Peyer's patch (tissue), 4 donors: ENCODE measurements at regions not wholly inside any gene's neighbourhood (a gene's known extent, or its start where the extent isn't known, plus 50 kb on each side); places are given as distances from the start of the nearest gene placed in this dataset.

ENCODE experiments used
- DNase-seq, 3 donors: peaks; one replicate each; pipeline ENCODE4 v3.0.0-alpha.2; 2017 to 2019
- H3K27ac ChIP-seq, 4 donors: fragments of 200-600 bp; sonication (generic); one replicate each; pipeline ENCODE4 v1.5.1; 2016 to 2019
- H3K27me3 ChIP-seq, 2 donors: fragments of 200-600 bp; sonication (generic); one replicate each; pipeline ENCODE4 v1.5.1; 2019
- H3K36me3 ChIP-seq, 3 donors: fragments of 200-600 bp; sonication (generic); one replicate each; pipeline ENCODE4 v1.5.1; 2016 to 2019
- H3K4me1 ChIP-seq, 4 donors: fragments of 200-600 bp; sonication (generic); one replicate each; pipeline ENCODE4 v1.5.1; 2016 to 2019
- H3K4me3 ChIP-seq, 4 donors: fragments of 200-600 bp; sonication (generic); 1 replicate in 3 of 4; 2 replicates in 1 of 4; pipeline ENCODE4 v1.5.1; 2016 to 2019; ENCODE audit warnings: mild to moderate bottlenecking in 1 of 4
- H3K9me3 ChIP-seq, 4 donors: fragments of 200-600 bp; sonication (generic); one replicate each; pipeline ENCODE4 v1.5.1; 2016 to 2019; ENCODE audit warnings: mild to moderate bottlenecking in 1 of 4
- POLR2A ChIP-seq, 2 donors: fragments of 450-650 bp; IDR thresholded peaks; one replicate each; pipeline ENCODE4 v1.5.1; 2017; ENCODE audit warnings: antibody characterized with exemption in 2 of 2, mild to moderate bottlenecking in 2 of 2, moderate library complexity in 2 of 2
- TF ChIP-seq, protein P1 (sequence below), 6 experiments: fragments of 450-650 bp in 4 of 6; fragments of 200-600 bp in 2 of 6; sonication (generic) in 1 of 6; IDR thresholded peaks; one replicate each; pipeline ENCODE4 v1.5.1; 2017 to 2019; ENCODE audit warnings: antibody characterized with exemption in 6 of 6, mild to moderate bottlenecking in 3 of 6, moderate library complexity in 1 of 6

DNA sequence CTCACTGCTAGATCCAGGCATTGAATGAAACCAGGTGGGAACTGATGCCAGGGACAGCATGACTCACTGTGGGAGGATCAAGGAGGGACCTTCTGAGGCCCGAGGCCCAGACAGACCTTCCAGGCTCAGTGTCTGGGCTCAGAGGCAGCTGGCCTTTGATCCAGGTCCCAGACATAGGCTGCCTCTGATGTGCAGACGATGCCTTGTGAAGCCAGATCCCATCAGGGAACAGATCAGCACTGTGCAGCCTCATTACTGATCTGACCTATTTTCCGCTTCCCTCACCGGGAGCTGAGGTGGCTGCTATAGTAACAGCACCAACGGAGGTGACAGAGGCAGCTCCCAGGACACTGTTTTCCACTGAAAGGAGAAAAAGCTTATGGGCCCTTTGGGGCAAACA lies 399.5 kb downstream of the MATN1 start:
- DNase-seq: no peak
- Histone ChIP-seq H3K27ac (no peak overlapping the region), H3K4me1 (no peaks in the 10 kb centered on the region), H3K4me3 (no peak overlapping the region), H3K9me3 (no peaks in the 10 kb centered on the region), H3K27me3 (no peaks in the 10 kb centered on the region), H3K36me3 (no peaks in the 10 kb centered on the region)
- TF ChIP-seq POLR2A (IDR thresholded peaks at IDR 0.05): no peak
- TF ChIP-seq, protein P1, sequence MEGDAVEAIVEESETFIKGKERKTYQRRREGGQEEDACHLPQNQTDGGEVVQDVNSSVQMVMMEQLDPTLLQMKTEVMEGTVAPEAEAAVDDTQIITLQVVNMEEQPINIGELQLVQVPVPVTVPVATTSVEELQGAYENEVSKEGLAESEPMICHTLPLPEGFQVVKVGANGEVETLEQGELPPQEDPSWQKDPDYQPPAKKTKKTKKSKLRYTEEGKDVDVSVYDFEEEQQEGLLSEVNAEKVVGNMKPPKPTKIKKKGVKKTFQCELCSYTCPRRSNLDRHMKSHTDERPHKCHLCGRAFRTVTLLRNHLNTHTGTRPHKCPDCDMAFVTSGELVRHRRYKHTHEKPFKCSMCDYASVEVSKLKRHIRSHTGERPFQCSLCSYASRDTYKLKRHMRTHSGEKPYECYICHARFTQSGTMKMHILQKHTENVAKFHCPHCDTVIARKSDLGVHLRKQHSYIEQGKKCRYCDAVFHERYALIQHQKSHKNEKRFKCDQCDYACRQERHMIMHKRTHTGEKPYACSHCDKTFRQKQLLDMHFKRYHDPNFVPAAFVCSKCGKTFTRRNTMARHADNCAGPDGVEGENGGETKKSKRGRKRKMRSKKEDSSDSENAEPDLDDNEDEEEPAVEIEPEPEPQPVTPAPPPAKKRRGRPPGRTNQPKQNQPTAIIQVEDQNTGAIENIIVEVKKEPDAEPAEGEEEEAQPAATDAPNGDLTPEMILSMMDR (IDR thresholded peaks at IDR 0.05): no peak

DNA sequence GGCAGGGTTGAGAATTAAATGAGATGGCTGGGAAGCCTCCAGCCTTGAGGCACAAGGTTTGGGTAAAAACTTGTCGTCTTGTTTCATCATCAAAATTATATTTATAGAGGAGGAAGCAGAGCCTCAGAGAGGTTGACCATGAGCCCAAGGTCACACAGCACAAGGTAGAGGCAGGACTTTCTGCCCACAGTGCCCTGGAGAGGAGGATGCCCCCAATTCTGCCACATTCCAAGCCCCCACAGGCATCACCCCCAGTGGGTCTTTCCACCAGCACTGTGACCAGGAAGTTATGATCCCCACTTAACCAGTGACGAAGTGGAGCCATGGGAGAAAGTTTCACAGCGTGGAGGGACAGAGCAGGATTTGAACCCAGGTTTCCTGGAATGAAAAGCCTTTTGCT lies 400.0 kb downstream of the MATN1 start:
- no peak for TF ChIP-seq POLR2A (IDR thresholded peaks at IDR 0.05)
- TF ChIP-seq, protein P1 (IDR thresholded peaks at IDR 0.05): no peak
- H3K4me3 ChIP-seq: no peak overlapping the region
- H3K36me3 ChIP-seq: no peaks in the 10 kb centered on the region
- H3K4me1 ChIP-seq: no peaks in the 10 kb centered on the region
- H3K27ac ChIP-seq: no peak overlapping the region
- no peaks in the 10 kb centered on the region for H3K27me3 ChIP-seq
- H3K9me3 ChIP-seq: no peaks in the 10 kb centered on the region
- DNase-seq: no peak

DNA sequence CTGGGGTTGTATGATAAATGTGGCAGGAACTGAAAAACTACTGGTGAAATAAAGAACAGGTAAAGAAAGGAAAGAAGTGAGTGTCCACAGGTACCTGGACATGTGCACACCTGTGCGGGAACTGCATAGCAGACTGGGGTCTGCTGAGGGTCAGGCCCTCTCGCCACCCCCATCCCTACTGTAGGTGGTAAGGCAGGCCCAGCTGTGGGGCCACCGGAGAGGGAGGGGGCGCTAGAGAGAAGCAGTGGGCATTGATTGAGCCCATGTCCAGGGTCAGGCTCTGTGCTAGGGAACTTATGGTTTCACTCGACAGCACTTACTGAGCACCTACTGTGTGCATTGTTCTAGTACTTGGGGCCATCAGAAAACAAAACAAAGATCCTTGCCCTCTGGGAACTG lies 400.5 kb downstream of the MATN1 start:
- no peak overlapping the region for H3K4me3 ChIP-seq
- no peaks in the 10 kb centered on the region for H3K9me3 ChIP-seq
- H3K36me3 ChIP-seq: no peaks in the 10 kb centered on the region
- TF ChIP-seq POLR2A (IDR thresholded peaks at IDR 0.05): no peak
- TF ChIP-seq, protein P1 (IDR thresholded peaks at IDR 0.05): no peak
- H3K4me1 ChIP-seq: no peaks in the 10 kb centered on the region
- no peak for DNase-seq
- H3K27me3 ChIP-seq: no peaks in the 10 kb centered on the region
- no peak overlapping the region for H3K27ac ChIP-seq

DNA sequence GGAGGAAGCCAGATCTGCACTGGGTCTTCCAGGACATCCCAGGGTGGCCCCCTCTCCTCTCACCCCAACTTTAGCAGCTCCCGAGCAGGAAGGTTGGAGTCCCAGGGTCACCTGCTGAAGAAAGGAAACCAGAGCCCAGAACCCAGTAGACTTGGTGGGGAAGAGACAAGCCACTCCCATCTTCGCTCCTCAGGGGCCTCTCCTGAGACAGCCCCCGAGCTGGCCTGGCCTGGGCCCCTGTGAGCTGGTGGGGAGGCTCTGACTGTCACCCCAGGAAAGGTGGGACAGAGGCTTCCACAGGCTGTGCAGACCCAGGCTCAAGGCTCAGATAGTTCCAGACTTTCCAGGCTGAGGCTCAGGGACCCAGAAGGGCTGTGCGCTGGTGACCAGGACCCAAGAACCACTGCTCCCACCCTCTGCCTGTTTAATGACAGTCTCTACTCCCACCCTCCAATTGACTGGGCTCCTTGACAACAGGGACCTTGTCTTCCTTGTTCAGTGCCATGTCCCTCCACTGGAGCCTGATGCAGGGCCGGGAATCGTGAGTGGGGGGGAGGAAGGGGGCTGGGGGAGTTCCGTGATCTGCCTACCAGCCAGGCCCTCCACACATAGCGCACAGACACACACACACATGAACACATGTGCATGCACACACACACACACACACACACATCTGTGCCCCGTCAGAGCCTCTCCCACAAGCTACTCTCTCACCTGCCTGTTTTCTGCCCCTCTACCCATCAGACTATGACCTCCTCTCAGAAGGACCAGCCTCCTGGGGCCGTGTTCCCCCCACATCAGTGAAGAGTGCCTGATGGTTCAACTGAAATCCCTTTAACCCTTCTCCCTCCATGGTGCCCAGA lies 401.2 kb downstream of the MATN1 start:
- DNase-seq: no peak
- no peaks in the 10 kb centered on the region for H3K9me3 ChIP-seq
- no peaks in the 10 kb centered on the region for H3K4me1 ChIP-seq
- no peak for TF ChIP-seq POLR2A (IDR thresholded peaks at IDR 0.05)
- TF ChIP-seq, protein P1 (IDR thresholded peaks at IDR 0.05): no peak
- no peaks in the 10 kb centered on the region for H3K36me3 ChIP-seq
- no peak overlapping the region for H3K4me3 ChIP-seq
- H3K27me3 ChIP-seq: no peaks in the 10 kb centered on the region
- H3K27ac ChIP-seq: no peak overlapping the region

DNA sequence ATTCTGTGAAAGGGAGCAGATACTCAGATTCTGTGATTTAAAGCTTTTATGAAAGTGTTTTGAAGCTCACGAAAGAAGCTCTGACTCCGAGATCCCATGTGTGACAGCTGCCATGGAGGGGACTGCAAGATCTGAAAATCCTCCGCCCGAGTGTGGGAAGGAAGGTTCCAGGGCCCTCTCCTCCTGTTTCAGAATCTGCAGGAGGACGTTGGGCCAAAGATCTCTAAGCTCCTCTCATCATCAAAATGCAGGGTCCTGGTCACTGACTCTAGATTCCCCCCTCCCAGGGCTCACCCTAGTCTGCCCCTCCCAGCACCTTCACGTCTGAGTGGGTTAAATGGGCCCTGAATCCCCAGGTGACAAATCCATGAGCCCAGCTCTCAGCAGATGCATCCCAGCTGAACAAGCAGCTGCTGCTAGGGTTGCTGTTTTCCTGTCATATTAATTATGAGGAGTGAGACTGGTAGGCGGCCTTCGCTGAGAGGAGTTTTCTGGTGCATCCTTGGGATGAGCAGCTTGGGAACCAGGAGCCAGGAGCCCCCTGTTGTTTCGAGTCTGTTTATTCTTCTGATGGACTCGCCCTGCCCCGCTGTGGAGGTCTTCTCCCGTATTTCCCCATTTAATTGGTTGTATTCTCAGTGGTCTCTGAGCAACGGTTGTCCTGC lies 402.0 kb downstream of the MATN1 start:
- H3K27ac ChIP-seq: no peak overlapping the region
- DNase-seq: no peak

More for the DNA sequence above, 402.0 kb downstream of the MATN1 start:
- Histone ChIP-seq H3K9me3 (no peaks in the 10 kb centered on the region), H3K27me3 (no peaks in the 10 kb centered on the region), H3K4me1 (no peaks in the 10 kb centered on the region), H3K36me3 (no peaks in the 10 kb centered on the region), H3K4me3 (no peak overlapping the region)
- TF ChIP-seq, protein P1 (IDR thresholded peaks at IDR 0.05): no peak
- TF ChIP-seq POLR2A (IDR thresholded peaks at IDR 0.05): no peak
